Glomerular endothelial cell (primary cell): ENCODE measurements at regions not wholly inside any gene's neighbourhood (a gene's known extent, or its start where the extent isn't known, plus 50 kb on each side); places are given as distances from the start of the nearest gene placed in this dataset.
"Not testable (repeated sequence)": the region's sequence is repeated elsewhere in the genome, so short reads cannot be mapped to it uniquely, and the experiment has no call there.

Experiments used
- DNase-seq: peaks from one replicate; pipeline ENCODE4 v3.0.0-alpha.2; 2011; ENCODE audit warnings: low read depth, low spot score; ENCODE audit errors: extremely low read depth

DNA sequence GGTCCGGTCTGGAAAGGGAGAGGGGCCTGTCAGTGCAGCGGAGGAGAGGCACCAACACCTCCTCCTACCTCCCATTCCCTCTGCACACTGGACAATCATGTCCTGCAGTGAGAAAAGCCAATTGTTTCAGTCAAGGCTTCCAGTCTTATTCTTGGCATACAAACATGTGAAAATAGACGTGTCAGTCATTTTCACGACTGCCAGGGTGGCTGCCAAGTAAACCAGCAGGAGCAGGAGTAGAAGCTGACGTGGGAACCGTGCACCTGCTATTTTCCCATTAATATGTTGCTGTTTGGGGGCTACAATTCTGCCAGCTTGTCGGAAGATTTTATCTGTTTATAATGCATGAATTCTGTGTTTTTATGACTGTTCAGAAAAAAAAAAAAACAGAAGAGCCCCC lies 202.3 kb downstream of the SPP2 start:
- no peak for DNase-seq

DNA sequence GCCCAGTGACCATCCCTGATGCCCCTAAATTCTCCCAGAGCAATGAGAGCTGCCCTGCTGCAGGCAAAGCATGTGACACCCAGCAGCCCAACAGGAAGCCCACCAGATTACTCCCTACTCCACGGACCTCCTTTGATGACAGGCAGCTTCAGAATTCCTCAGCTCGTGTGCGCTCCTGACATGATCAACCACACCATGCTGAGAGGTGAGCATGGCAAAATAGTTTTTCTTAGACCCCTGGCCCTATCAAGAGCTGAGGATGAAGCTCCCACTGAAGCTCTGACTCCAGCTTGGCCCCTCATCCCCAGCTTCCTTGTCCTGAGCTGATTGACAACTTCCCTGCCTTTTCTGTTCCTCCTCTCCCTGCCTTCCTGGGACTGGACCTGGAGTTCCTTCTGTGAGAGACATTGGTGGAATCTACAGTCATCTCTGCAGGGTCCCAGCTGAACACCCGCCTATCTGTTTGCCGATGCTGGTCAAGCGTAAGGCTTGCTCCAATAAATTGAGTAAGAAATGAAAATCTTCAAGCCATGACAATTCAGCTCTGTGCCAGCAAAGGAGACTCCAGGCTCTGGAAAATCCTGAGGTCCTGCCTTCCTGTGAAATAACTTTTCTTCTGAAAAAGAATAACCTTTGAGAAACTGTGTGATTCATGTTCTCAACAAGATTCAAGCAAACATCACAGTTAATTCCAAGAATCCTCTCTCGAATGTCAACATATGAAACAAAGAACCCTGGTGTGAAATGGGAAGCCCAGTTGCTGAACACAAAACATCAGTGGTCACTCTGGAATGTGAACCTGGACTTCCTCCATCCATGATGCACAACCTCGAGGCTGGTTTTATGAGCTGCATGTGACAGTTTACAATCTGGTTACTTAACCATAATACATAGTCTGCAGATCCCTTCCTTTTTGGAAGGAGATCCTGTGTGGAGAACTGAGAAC lies 201.1 kb downstream of the SPP2 start:
- peak; percentile 62 for DNase-seq

GRCh38 chr2:234250926-234251325 lies 200.4 kb downstream of the SPP2 start:
- DNase-seq: no peak

DNA sequence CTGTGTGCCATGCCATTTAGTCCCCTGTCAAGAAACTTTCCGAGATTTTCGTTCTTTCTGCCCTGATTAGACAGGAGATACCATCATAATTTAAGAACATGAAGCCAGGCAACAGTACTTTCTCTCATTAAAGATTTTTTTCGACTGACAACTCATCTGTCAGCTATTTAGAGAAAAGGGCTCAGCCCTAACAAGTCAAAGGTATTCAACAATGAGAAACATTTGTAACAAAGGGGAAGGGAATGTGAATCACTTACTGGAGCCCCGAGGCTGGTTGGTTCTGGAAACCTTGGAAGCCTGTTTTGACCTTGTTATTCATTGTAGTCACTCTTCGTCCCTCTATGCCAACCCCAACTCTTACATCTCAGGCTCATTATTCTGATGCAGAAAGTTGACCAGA lies 199.4 kb downstream of the SPP2 start:
- no peak for DNase-seq

GRCh38 chr2:234249034-234249735 lies 198.7 kb downstream of the SPP2 start:
- no peak for DNase-seq

DNA sequence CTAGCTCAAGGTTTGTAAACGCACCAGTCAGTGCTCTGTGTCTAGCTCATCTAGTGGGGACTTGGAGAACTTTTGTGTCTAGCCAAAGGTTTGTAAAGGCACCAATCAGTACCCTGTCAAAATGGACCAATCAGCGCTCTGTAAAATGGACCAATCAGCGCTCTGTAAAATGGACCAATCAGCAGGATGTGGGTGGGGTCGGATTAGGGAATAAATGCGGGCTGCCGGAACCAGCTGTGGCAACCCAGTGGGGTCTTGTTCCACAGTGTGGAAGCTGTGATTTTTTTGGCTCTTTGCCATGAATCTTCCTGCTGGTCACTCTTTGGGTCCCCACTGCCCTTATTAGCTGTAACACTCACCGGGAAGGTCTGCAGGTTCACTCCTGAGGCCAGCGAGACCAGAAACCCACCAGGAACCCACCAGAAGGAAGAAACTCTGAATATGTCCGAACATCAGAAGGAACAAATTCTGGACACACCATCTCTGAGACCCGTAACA lies 197.8 kb downstream of the SPP2 start:
- DNase-seq: not testable (repeated sequence)

- DNase-seq: no peak
Measured at GRCh38 chr2:234247453-234248180, 197.1 kb downstream of the SPP2 start.

DNA sequence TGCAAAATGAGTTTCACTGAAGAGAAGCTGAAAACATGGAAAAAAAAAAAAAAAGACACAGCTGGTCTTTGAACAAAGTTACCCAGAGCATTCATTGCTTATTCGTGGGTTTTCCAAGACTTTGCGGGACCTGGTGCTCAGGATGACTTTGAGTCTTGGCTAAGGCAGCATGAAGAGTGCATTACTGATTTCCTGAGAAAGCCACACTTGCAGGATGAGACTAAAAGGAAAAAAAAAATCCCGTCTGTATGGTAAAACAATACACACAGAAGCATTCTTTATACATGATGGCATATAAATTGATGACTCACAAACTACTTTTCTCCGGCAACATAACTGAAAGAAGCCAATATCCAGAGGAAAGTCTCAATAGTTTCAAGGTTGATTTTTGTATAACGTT lies 195.4 kb downstream of the SPP2 start:
- peak; percentile 71 for DNase-seq

DNA sequence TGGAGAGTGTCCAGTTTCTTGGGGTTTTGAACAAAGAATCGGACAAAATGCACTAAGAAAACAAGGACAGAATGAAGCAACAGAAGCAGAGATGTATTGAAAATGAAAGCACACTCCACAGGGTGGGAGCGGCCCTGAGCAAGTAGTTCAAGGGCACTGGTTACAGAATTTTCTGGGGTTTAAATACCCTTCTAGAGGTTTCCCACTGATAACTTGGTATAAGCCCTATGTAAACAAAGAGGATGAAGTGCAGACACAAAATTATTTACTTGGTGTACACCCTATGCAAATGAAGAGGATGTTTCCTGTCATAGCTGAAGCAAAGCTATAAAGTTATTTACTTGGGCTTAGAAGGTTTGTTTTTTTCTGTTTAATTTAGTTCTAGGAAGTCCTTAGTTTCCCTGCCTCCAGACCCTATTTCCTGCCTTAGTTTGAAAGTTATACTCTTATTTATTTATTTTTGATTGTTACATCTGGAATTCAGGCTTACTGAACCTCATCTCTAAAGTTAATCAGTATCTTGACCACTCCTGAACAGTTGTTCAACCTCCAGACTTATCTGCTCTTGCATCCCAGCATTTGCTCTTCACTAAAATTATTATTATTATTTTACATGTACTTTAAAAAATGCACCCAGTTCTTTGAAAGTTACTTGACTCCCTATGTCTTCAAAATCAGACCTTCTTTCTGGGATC lies 193.5 kb downstream of the SPP2 start:
- DNase-seq: no peak

- DNase-seq: no peak
Measured at GRCh38 chr2:234242459-234242836, 191.9 kb downstream of the SPP2 start.

- DNase-seq: no peak
Measured at GRCh38 chr2:234241656-234242458, 191.4 kb downstream of the SPP2 start.

DNA sequence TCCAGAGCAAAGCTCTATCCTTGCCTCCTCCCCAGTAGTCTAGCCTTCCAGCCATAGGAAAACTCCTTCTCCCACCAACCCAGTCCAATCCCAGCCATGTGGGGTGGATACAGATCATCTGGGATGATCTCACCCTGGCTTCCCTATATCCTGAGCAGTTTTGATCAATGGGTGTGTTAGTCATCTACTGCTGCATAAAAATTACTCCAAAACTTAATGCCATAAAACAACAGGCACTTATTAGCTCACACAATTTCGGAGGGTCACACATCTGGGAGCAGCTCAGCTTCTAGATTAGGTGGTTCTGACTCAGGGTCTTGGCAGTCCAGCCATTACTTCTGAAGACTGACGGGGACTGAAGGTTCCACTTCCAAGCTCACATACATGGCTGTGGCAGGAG lies 190.4 kb downstream of the SPP2 start:
- DNase-seq: no peak

GRCh38 chr2:234235191-234235590 lies 184.7 kb downstream of the SPP2 start:
- DNase-seq: no peak

DNA sequence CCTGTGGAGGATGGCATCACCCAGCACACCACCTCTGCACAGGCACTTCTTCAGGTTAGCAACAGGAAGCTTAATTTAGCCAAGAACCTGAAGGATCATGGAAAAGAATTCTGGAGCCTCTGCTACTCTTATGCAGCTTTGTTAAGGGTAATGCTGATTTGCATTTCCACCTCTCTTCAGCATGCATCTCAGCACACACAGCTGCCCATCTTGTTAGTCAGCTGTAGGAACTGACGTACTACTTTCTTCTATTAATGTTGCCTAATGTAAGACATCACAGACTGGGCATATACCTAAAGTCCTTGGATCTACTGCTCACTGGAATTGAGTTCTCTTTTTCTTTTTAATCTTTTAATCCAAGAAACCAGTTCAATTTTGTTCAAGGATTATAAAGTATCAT lies 181.0 kb downstream of the SPP2 start:
- DNase-seq: no peak

DNA sequence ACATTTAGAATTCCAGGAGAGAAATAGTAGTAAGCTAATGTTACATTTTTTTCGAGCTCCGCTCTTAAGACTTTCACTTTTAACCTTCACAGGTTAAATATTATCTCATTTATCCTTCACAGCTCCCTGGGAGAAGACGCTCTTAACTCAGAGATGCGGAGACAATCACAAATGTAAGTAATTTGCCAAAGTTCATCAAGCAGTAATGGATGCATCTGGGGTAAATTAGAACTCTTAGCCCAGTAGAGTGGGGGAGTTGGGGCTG lies 168.5 kb downstream of the SPP2 start:
- no peak for DNase-seq

- no peak for DNase-seq
Measured at GRCh38 chr2:234218266-234219045, 168.0 kb downstream of the SPP2 start.

DNA sequence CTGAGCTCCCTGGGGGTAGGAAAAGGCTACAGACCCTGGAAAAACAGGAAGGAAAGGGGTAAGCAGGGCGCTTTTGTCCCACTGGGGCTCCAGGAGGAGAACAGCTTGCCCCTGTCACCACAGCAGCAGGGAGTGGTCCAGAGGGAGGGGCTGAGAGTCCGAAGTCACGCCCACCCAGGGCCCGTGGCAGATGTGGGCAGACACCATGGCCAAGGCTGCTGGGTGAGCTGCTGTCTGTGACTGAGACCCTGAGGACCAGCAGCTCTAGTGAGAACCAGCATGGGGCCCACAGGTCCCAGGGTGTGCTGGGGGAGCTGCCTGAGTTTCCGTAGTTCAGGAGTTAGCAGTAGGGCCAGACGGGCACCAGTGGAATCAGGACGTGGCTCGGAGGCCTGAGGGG lies 162.0 kb downstream of the SPP2 start:
- DNase-seq: no peak

DNA sequence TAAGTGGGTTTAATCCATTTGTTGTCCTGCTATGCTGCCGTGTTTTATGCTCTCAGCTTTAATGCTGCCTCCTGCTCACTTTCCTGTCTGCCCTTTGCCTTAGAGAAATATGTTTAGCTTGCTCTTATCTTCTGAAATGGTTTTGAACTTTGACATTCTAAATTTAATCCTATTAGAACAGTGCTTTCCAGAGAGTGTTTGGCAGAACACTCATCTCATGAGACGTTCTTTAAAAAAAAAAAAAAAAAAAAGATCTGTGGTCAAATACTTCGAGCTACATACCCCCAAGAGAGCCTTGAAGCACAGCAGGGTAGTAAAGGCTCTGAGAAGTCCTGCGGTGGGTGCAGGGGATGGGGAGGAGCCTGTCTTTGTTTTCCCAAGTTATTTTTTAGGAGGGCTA lies 161.3 kb downstream of the SPP2 start:
- no peak for DNase-seq

- DNase-seq: no peak
Measured at GRCh38 chr2:234206738-234207137, 156.2 kb downstream of the SPP2 start.
